Caki2 (cell line): ENCODE measurements at regions not wholly inside any gene's neighbourhood (a gene's known extent, or its start where the extent isn't known, plus 50 kb on each side); places are given as distances from the start of the nearest gene placed in this dataset.

Source experiments
- DNase-seq: peaks from one replicate; pipeline ENCODE4 v3.0.0-alpha.2; 2015; ENCODE audit warnings: low read depth
- in situ Hi-C: cut with HindIII; loops from 2 replicates; pipeline ENCODE4 v1.10.0; 2016; ENCODE audit warnings: low sequenced_read_pairs, low pct_unique_long_range_greater_than_20kb, mixed read lengths

GRCh38 chr15:47541562-47541961 is 175.7 kb upstream of the SEMA6D start:
- in situ Hi-C loops: no loop called here
- DNase-seq: no peak

GRCh38 chr15:47542312-47542989 is 174.9 kb upstream of the SEMA6D start:
- DNase-seq: no peak
- in situ Hi-C loops: no loop called here

- in situ Hi-C loops: no loop called here
- DNase-seq: no peak
Measured at GRCh38 chr15:47548231-47548630, 169.1 kb upstream of the SEMA6D start.

- in situ Hi-C loops: no loop called here
- no peak for DNase-seq
Measured at GRCh38 chr15:47548986-47549385, 168.3 kb upstream of the SEMA6D start.

DNA sequence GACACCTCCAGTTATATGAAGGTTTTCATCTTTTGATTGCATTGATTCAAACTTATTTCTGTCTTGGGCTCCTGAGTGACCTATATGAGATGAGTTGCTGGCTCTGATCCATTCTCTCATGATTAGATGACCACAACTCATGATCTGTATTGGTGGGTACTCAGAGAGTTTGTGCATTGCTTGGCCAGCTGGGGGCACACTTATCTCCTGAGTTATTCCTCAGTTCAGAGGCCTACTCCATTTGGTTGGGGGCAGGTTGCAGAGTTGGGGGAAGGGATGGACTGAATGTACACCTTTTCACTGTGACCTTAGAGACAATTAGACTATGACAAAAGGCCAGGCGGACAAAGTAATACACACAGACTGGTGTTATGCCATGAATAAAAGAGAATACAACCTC is 166.2 kb upstream of the SEMA6D start:
- in situ Hi-C loops: no loop called here
- DNase-seq: no peak

DNA sequence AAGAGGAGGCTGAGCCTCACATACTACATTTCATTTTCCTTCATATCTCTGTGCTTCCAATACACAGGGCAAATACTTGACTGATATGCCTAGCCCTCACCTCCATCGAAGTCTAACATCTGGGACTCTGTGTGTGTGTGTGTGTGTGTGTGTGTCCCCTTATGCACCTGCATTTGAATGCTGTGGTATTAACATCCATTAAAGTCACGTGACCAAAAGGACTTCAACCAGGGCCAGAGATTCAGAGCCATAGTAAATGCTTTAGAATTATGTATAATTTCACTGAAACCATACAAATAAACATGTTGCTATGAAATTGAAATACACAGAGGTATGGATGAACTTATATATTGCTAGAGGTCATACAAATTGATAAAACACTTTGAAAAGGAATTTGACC is 165.8 kb upstream of the SEMA6D start:
- in situ Hi-C loops: no loop called here

GRCh38 chr15:47552978-47553608 is 164.2 kb upstream of the SEMA6D start:
- no peak for DNase-seq
- in situ Hi-C loops: no loop called here

More for the DNA sequence above, 165.8 kb upstream of the SEMA6D start:
- DNase-seq: no peak

GRCh38 chr15:47553947-47554346 is 163.4 kb upstream of the SEMA6D start:
- in situ Hi-C loops: no loop called here
- no peak for DNase-seq

DNA sequence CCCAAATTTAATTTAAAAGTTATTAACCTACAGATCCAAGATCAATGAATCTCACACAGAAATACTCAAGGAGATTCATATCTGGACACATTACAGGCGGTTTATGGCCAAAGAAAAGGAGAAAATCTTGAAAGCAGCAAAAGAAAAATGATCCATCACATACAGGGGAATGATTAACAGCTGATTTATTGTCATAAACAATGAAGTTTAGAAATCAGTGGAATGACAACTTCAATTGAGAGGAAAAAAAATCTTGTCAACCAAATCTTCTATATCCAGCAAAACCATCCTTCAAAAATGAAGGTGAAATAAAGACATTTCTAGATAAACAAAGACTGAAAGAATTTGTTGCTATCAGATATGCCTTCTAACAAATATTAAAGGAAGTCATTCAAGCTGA is 156.2 kb upstream of the SEMA6D start:
- no peak for DNase-seq
- in situ Hi-C loops: no loop called here

GRCh38 chr15:47565949-47566348 is 151.4 kb upstream of the SEMA6D start:
- no peak for DNase-seq
- in situ Hi-C loops: no loop called here

- in situ Hi-C loops: no loop called here
- DNase-seq: no peak
Measured at GRCh38 chr15:47566610-47567009, 150.7 kb upstream of the SEMA6D start.

DNA sequence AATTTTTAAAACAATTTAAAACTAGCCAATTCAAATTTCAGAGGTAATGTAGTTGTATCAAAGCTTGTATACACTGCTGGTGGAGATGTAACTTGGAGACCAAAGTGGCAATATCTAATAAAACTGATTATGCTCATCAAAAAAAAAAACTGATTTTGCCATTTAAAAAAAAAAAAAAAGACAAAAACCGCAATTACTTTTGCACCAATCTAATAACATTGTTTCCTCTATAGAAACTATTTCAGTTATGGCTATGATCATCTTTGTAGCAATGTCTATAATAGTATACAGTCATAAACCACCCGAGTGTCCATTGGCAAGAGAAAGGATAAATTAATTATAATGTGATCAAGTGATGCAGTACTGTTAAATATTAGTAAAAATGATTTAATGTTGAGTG is 149.3 kb upstream of the SEMA6D start:
- in situ Hi-C loops: no loop called here
- no peak for DNase-seq

DNA sequence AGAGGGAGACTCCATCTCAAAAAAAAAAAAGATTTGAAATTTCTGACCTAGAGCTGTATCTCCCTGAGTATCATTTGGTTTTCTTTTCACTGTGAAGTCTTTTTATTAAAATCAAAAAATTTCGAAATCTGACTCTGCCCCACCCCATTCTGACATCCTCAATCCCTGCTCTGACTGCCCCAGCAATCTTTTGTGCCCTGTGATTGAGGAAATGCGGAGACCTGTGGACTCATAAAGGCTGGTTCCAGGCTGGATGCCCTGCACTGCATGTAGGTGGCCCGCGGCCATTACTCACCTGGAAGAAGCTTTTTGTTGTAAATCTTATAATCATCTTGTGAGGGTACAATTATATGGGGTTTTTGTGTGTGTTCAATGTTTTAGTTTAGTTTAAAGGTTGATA is 147.3 kb upstream of the SEMA6D start:
- in situ Hi-C loops: no loop called here
- no peak for DNase-seq

- no peak for DNase-seq
- in situ Hi-C loops: no loop called here
Measured at GRCh38 chr15:47570451-47570850, 146.9 kb upstream of the SEMA6D start.

- DNase-seq: no peak
- in situ Hi-C loops: no loop called here
Measured at GRCh38 chr15:47570881-47571640, 146.2 kb upstream of the SEMA6D start.

GRCh38 chr15:47573673-47574072 is 143.6 kb upstream of the SEMA6D start:
- in situ Hi-C loops: no loop called here
- DNase-seq: no peak

GRCh38 chr15:47577000-47577399 is 140.3 kb upstream of the SEMA6D start:
- in situ Hi-C loops: no loop called here
- DNase-seq: no peak

- no peak for DNase-seq
- in situ Hi-C loops: no loop called here
Measured at GRCh38 chr15:47577461-47577860, 139.8 kb upstream of the SEMA6D start.

DNA sequence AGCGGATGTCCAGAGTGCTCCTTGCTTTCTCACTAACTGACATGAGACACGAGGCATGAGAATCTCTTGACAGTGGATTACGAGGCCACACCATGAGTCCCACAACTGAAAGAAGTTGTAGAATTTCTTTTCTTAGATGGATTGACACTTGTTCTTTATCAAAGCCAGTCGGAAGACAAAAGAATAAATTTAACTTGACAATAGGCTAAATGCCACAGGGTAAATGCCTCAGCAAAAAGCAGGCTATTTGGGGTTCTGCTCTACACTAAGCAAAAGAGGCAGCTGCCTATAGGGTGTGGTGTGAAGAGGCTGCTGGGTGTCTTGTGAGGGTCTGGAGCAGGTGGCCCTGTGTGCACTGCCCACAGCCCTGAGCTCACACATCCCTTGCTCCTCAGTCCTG is 135.1 kb upstream of the SEMA6D start:
- in situ Hi-C loops: no loop called here
- no peak for DNase-seq

DNA sequence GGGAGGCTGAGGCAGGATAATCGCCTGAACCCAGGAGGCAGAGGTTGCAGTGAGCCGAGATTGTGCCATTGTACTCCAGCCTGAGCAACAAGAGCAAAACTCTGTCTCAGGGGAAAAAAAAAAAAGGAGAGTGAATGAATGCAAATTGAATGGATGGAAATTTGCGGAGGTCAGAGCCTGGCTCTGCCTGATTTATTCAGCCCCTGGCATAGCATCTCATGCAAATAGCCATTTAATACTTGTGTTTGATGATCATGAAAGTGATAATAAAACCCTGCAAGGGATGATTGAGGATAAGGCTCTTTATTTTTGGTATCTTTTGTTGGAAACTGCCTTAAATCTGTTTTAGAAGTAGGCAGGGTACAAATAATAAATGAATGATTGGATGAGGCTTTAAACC is 133.0 kb upstream of the SEMA6D start:
- in situ Hi-C loops: no loop called here
- DNase-seq: no peak
